GM21515 (cell line): ENCODE measurements at regions not wholly inside any gene's neighbourhood (a gene's known extent, or its start where the extent isn't known, plus 50 kb on each side); places are given as distances from the start of the nearest gene placed in this dataset.
"Not testable (repeated sequence)": the region's sequence is repeated elsewhere in the genome, so short reads cannot be mapped to it uniquely, and the experiment has no call there.

Experiments
- ATAC-seq: cut with Tn5 transposase; IDR thresholded peaks from one replicate; pipeline ENCODE4 v1.9.1; 2021; ENCODE audit not compliant: unreplicated experiment

- ATAC-seq = no peak
Measured at GRCh38 chr6:67882436-67883311, 752.4 kb upstream of the ADGRB3 start.

GRCh38 chr6:67881706-67882065 is 753.4 kb upstream of the ADGRB3 start:
- no peak for ATAC-seq

GRCh38 chr6:67880939-67881705 is 754.0 kb upstream of the ADGRB3 start:
- ATAC-seq = no peak

- ATAC-seq = not testable (repeated sequence)
Measured at GRCh38 chr6:67880343-67880742, 754.7 kb upstream of the ADGRB3 start.

- ATAC-seq = not testable (repeated sequence)
Measured at GRCh38 chr6:67879928-67880327, 755.2 kb upstream of the ADGRB3 start.

- ATAC-seq = not testable (repeated sequence)
Measured at GRCh38 chr6:67879105-67879904, 755.8 kb upstream of the ADGRB3 start.

GRCh38 chr6:67878216-67878615 is 756.9 kb upstream of the ADGRB3 start:
- not testable (repeated sequence) for ATAC-seq

GRCh38 chr6:67877288-67877687 is 757.8 kb upstream of the ADGRB3 start:
- no peak for ATAC-seq

GRCh38 chr6:67875877-67876383 is 759.2 kb upstream of the ADGRB3 start:
- no peak for ATAC-seq

- ATAC-seq = no peak
Measured at GRCh38 chr6:67870321-67870720, 764.8 kb upstream of the ADGRB3 start.

- no peak for ATAC-seq
Measured at GRCh38 chr6:67863346-67863745, 771.7 kb upstream of the ADGRB3 start.

- ATAC-seq = no peak
Measured at GRCh38 chr6:67854098-67854497, 781.0 kb upstream of the ADGRB3 start.

GRCh38 chr6:67839818-67840217 is 795.3 kb upstream of the ADGRB3 start:
- no peak for ATAC-seq

- no peak for ATAC-seq
Measured at GRCh38 chr6:67825201-67825895, 809.7 kb upstream of the ADGRB3 start.

GRCh38 chr6:67818322-67818721 is 816.8 kb upstream of the ADGRB3 start:
- no peak for ATAC-seq

GRCh38 chr6:67815623-67816022 is 819.5 kb upstream of the ADGRB3 start:
- no peak for ATAC-seq

GRCh38 chr6:67814262-67814661 is 820.8 kb upstream of the ADGRB3 start:
- ATAC-seq = no peak

GRCh38 chr6:67812693-67813092 is 822.4 kb upstream of the ADGRB3 start:
- no peak for ATAC-seq

GRCh38 chr6:67812125-67812524 is 823.0 kb upstream of the ADGRB3 start:
- no peak for ATAC-seq

- ATAC-seq = no peak
Measured at GRCh38 chr6:67811239-67812037, 823.6 kb upstream of the ADGRB3 start.
